IPS-18c (cell line): ENCODE measurements at regions not wholly inside any gene's neighbourhood (a gene's known extent, or its start where the extent isn't known, plus 50 kb on each side); places are given as distances from the start of the nearest gene placed in this dataset.
A peak's percentile ranks its signal among the peaks of the same experiment; 100 is the strongest.
"Not testable (repeated sequence)": the region's sequence is repeated elsewhere in the genome, so short reads cannot be mapped to it uniquely, and the experiment has no call there.

Experiments used
- H3K4me3 ChIP-seq: 2 replicates; pipeline ENCODE4 v1.7.0; 2013; ENCODE audit warnings: low read depth, mild to moderate bottlenecking, low read length, moderate library complexity; ENCODE audit not compliant: insufficient read depth
- H3K9me3 ChIP-seq: one replicate; pipeline ENCODE4 v1.6.1; 2013; ENCODE audit warnings: mild to moderate bottlenecking, low read length, moderate library complexity; ENCODE audit not compliant: control insufficient read depth, insufficient read depth

DNA sequence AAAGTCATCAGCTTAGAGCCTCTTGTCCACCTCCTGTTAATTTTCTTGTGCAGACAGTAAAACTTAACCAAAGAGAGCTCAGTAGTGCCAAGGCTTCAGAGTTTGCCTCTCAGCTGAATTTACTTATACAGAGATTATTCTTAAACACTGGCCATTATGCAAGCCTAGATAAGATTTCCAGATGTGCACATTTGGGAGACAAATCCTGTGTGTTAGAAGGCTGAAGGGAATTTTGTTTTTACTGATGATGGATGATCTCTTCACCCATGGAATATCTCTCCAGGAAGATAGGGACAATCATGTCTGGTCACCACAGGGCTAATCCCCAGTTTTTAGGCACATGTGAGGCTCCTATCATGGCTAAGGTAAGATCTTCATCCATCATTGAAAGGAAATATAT, 157.6 kb upstream of the FAT3 start:
- Histone ChIP-seq H3K4me3 (no peak overlapping the region), H3K9me3 (no peaks in the 10 kb centered on the region)

DNA sequence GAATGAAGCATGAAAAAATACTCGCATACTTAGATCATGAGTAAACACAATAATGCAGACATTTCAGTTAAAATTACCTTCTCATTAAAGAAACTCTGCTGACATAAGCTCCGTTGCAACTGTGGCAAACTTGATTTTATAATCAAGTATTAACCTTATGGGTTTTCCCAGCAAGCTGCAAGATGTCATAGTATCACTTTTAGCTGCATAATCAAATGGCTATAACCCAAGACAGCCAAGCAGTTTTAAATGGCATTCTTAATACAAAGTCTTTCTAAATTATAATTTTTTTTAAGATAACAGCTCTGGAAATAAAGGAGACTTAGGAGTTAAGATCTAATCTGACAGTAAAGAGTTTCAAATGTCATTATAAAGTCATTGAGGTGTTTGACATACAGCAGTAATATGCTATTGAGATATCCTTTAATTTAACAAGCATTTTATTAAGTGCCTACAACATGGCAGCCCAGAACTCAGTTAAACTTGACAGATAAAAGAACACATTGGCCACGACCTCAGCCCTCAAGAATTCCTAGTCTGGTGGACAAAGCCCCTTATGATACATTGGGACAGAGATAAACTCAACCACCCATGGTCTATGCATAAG, 163.1 kb upstream of the FAT3 start:
- Histone ChIP-seq H3K4me3 (no peak overlapping the region), H3K9me3 (no peaks in the 10 kb centered on the region)

DNA sequence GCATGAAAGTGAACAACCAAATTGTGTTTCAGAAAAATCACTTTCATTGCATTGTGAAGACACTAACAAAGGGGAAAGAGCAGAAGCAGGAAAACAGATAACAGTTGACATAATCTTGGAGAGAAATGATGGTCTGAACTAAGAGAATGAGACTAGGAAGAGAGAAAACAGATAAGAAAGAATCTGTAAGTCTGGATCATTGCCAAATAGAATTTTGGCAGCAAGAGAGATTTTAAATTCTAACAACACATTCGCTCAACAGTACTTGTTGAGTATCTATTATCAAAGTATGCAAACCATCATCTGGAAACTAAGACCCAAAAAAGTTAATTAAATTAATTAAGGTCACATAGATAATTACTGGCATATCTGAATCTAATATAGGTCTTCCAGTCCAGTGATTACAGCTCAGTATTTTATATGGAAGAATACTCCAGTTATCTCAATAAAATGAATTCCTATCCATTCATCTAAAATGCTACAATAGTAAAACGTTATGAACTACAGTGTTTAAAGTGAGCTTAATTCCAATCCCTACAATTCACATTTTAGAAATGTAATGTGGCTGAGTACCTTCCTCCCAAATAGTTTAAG, 166.7 kb upstream of the FAT3 start:
- no peak overlapping the region for H3K4me3 ChIP-seq
- no peaks in the 10 kb centered on the region for H3K9me3 ChIP-seq

DNA sequence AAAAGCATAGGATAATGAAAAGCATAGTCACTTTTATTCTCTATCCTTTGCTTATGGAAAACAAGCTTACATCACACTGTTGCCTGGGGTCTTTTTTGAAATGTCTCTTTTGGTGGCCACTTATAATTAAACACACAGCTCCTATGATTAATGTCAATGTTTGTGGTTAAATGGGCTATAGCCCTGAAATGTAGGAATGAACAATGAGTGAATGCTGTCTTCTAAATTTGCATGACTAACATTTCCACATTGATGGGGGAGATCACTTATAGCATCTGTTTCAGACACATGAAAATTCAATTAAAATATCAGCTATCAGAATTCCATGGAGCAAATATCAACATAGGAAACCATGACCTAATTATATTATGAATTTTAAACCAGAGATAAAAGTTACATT, 171.4 kb upstream of the FAT3 start:
- H3K4me3 ChIP-seq = no peak overlapping the region
- H3K9me3 ChIP-seq = no peaks in the 10 kb centered on the region

GRCh38 chr11:92050305-92050704, 174.3 kb upstream of the FAT3 start:
- Histone ChIP-seq H3K4me3 (no peak overlapping the region), H3K9me3 (no peaks in the 10 kb centered on the region)

DNA sequence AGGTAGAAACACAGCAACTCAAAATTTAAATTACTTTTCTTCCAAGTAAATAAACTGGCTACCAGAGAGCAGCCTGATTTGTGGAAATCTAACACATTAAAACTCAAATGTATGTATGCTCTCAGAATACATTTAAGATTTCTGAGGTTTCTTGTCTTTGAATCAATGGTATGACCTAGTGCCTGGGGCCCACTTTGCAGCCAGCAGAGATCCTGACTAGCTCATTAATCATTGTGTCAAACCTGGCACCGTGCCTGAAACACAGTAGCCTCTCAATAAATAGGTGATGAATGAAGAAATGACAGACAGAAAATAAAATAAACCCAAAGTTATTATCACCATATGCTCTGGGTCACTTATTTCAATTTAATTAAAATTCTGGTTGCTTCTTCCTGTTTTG, 176.2 kb upstream of the FAT3 start:
- Histone ChIP-seq H3K9me3 (no peaks in the 10 kb centered on the region), H3K4me3 (no peak overlapping the region)

- Histone ChIP-seq H3K4me3 (no peak overlapping the region), H3K9me3 (no peaks in the 10 kb centered on the region)
These were observed 178.5 kb upstream of the FAT3 start for GRCh38 chr11:92046103-92046502.

- H3K9me3 ChIP-seq = no peaks in the 10 kb centered on the region
- H3K4me3 ChIP-seq = no peak overlapping the region
These were observed 179.3 kb upstream of the FAT3 start for GRCh38 chr11:92045301-92045700.

DNA sequence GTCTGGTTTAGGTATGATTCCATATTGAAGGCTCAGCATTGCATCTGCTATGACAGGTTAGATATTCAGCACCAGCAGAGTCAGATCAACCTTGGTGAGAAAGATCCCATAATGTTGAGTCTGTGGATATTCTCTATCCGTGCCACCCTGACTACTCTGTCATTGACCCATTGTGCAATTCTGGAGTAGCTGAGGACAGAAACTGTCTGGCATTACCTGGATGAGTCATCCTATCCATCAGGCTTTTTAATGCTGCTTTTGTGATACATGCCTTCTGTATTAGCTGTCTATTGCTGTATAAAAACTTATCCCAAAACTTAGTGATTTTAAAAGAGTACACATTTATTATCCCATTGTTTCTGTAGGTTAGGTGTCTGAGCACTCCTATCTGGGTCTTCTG, 189.1 kb upstream of the FAT3 start:
- Histone ChIP-seq H3K4me3 (no peak overlapping the region), H3K9me3 (no peaks in the 10 kb centered on the region)

GRCh38 chr11:92027136-92027535, 197.5 kb upstream of the FAT3 start:
- peak overlapping the region; percentile 28; the same call in 1 of the 2 replicates for H3K4me3 ChIP-seq
- not testable (repeated sequence) for H3K9me3 ChIP-seq

GRCh38 chr11:92026664-92027063, 198.0 kb upstream of the FAT3 start:
- H3K4me3 ChIP-seq = peak overlapping the region; percentile 28; the same call in 1 of the 2 replicates

DNA sequence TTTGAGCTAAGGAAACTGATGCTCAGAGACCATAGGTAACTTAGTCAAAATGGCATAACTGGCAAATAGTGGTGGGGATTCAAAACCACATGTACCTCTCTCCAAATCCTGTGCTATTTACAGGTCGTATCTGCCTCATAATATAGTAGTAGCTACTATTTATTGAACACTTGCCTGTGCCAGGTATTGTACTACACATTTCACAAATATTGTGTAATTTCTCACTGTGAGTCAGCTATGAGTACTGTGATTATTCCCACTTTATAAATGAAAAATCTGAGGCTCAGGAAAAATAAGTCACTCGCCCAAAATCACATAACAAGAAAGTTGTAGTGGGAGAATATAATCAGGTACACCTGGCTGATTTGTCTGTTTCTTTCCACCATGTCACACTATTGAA, 199.8 kb upstream of the FAT3 start:
- Histone ChIP-seq H3K4me3 (no peak overlapping the region), H3K9me3 (no peaks in the 10 kb centered on the region)

More at GRCh38 chr11:92026664-92027063, 198.0 kb upstream of the FAT3 start:
- no peaks in the 10 kb centered on the region for H3K9me3 ChIP-seq

DNA sequence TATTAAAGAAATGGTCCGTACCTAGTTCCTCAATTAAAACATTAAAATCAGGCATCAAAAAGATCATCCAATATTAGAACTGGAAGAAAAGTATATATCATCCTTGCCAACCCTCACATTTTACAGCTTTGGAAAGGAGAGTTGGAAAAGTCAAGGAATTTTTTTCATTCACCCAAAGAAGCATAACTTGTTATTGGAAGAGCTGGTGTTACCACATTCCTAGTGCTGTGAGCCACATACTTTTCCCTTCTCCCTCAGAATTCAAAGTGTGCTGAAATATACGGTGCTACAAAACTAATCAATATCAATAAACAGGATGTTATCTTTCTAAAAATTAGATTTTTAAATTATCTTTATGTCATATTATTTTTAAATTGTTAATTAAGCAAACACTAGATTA, 202.1 kb upstream of the FAT3 start:
- no peaks in the 10 kb centered on the region for H3K9me3 ChIP-seq
- H3K4me3 ChIP-seq = no peak overlapping the region

DNA sequence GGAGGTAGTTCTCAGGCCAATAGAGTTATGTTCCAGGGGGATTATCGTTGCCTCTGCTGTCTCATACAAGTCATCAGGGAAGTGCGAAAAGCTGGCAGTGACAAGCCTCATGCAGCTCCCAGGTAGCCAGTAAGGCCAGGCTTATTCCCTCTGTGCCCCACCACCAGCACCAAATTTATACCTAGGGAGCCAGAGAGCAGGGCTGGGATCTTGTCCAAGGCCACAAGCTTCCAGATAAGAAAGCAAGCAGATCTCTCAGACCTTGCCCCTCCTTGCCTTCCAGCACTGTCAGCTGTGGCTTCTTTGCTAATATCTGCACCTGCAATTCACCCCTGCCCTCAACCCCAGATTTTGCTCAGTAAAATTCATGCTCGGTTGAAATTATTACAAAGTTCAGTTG, 206.3 kb upstream of the FAT3 start:
- H3K4me3 ChIP-seq = no peak overlapping the region
- peaks cover 4% of the 10 kb centered on the region for H3K9me3 ChIP-seq

- H3K4me3 ChIP-seq = no peak overlapping the region
- H3K9me3 ChIP-seq = no peaks in the 10 kb centered on the region
These were observed 216.4 kb upstream of the FAT3 start for GRCh38 chr11:92008249-92008648.

DNA sequence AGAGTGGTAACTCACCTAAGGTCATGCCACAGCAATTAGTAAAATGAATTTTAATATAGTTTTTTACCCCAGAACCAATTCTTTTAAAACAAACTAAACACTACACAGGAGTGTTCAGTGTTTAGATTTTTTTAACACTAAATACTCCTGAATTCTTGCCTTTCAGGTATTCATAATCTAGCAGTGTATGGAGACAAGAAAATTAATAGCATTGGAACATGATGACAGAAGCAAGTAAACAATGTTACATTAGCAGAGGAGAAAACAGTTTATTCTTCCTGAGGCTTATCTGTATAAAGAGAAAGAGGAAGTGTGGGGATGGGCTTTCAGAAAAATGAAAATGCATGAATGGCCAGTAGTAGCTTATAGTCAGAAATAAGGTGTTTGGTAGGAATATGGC, 222.1 kb upstream of the FAT3 start:
- Histone ChIP-seq H3K4me3 (no peak overlapping the region), H3K9me3 (no peaks in the 10 kb centered on the region)

GRCh38 chr11:91998481-91998880, 226.1 kb upstream of the FAT3 start:
- H3K9me3 ChIP-seq = no peaks in the 10 kb centered on the region
- H3K4me3 ChIP-seq = no peak overlapping the region

GRCh38 chr11:91997226-91997625, 227.4 kb upstream of the FAT3 start:
- H3K4me3 ChIP-seq = no peak overlapping the region
- no peaks in the 10 kb centered on the region for H3K9me3 ChIP-seq

GRCh38 chr11:91996526-91996925, 228.1 kb upstream of the FAT3 start:
- no peaks in the 10 kb centered on the region for H3K9me3 ChIP-seq
- H3K4me3 ChIP-seq = no peak overlapping the region
